NCI-H69 (cell line): ENCODE measurements at regions not wholly inside any gene's neighbourhood (a gene's known extent, or its start where the extent isn't known, plus 50 kb on each side); places are given as distances from the start of the nearest gene placed in this dataset.
"Not testable (repeated sequence)": the region's sequence is repeated elsewhere in the genome, so short reads cannot be mapped to it uniquely, and the experiment has no call there.

Source experiments
- DNase-seq: peaks from one replicate; lab custom pipeline; 2025; lab: John Stamatoyannopoulos, UW

- DNase-seq: no peak
Observed at GRCh38 chr17:74139120-74139519, 64.4 kb upstream of the RPL38 start.

- DNase-seq: no peak
Observed at GRCh38 chr17:74140282-74140681, 63.2 kb upstream of the RPL38 start.

GRCh38 chr17:74141612-74142011, 61.9 kb upstream of the RPL38 start:
- DNase-seq: no peak

DNA sequence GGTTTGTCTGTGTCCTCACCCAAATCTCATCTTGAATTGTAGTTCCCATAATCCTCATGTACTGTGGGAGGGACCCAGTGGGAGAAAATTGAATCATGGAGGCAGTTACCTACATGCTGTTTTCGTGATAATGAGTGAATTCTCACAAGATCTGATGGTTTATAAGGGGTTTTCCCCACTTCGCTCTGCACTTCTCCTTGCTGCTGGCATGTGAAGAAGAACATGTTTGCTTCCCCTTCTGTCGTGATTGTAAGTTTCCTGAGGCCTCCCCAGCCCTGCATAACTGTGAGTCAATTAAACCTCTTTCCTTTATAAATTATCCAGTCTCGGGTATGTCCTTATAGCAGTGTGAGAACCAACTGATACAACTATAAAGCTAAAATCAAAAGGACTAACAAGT, 60.2 kb upstream of the RPL38 start:
- not testable (repeated sequence) for DNase-seq

- DNase-seq: no peak
Observed at GRCh38 chr17:74145756-74146155, 57.7 kb upstream of the RPL38 start.

GRCh38 chr17:74146196-74146595, 57.3 kb upstream of the RPL38 start:
- no peak for DNase-seq

DNA sequence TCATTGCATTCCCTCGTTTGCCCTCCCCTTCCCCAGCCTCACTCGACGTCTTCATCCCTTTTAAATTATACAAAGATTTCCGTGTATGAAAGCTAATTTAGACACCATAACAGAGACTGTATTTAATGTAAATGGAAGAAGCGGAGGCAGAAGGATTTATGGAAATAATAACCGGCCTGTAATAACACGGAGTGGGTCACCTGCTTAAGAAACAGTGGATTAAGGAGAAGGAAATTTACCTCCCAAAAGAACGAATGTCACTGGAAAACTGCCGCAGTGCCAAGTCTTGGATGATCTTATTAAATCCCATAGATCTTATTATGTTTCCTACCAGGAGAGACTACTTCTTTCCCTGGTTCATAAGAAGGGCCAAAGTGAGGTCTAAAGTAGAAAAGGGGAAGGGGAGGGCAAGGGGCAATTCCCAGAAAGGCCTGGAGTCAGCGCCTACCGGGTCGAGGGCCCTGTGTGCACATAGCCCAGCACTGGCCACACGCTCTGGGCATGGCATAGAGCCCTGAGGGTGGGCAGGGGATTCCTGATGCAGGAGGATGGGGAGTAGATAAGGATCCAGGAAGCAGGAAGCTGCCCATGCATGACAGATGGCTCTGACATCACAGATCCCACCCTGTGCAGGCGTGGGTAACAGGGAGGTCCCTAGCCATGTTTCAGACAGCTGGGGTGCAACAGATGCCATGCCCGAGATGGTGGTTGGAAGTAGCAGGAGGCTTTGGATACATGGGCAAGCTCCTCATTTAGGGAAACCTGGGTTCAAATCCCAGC, 56.2 kb upstream of the RPL38 start:
- peak; percentile 42 for DNase-seq

DNA sequence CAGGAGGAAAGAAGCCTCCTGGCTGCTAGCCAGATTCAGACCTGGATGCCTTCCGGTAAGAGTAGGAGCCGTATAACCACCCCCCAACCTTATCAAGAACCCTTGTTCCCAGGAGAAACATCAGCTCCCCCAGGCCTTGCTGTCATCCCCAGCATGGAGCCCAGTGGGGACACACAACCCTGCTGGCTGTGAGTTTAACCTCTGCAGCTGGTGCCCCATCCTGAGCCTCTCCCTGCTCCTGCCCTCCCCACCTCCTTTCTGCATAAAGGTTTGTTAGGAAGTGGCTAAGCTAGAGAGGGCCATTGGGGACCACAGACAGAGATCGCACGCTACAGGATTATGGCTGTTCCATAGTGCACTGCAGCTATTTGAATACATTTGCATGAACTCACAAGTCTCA, 55.5 kb upstream of the RPL38 start:
- DNase-seq: peak; percentile 52

GRCh38 chr17:74148446-74148845, 55.0 kb upstream of the RPL38 start:
- DNase-seq: no peak

DNA sequence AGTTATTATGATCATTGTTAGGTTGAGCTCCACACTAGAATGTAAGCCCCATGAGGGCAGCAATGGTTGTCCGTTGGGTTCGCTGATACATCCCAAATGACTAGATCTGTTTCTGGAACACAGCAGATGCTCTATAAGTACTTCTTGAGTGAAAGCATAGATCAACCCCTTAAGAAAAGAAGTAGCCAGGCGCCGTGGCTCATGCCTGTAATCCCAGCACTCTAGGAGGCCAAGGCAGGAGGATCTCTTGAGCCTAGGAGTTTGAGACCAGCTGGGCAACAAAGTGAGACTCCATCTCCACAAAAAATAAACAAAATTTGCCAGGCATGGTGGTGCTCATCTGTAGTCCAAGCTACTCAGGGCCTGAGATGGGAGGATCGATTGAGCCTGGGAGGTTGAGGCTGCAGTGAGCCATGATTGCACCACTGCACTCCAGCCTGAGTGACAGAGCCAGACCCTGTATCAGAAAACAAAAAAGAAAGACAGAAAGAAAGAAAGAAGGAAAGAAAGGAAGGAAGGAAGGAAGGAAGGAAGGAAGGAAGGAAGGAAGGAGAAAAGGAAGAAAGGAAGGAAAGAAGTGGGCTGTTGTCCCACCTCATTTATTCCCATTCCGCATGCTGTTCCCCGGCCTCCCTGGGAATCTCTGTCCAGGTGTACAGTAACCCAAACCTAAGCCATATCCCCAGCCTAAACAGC, 54.4 kb upstream of the RPL38 start:
- no peak for DNase-seq

- no peak for DNase-seq
Observed at GRCh38 chr17:74149597-74150427, 53.7 kb upstream of the RPL38 start.

- no peak for DNase-seq
Observed at GRCh38 chr17:74150428-74151025, 53.0 kb upstream of the RPL38 start.

DNA sequence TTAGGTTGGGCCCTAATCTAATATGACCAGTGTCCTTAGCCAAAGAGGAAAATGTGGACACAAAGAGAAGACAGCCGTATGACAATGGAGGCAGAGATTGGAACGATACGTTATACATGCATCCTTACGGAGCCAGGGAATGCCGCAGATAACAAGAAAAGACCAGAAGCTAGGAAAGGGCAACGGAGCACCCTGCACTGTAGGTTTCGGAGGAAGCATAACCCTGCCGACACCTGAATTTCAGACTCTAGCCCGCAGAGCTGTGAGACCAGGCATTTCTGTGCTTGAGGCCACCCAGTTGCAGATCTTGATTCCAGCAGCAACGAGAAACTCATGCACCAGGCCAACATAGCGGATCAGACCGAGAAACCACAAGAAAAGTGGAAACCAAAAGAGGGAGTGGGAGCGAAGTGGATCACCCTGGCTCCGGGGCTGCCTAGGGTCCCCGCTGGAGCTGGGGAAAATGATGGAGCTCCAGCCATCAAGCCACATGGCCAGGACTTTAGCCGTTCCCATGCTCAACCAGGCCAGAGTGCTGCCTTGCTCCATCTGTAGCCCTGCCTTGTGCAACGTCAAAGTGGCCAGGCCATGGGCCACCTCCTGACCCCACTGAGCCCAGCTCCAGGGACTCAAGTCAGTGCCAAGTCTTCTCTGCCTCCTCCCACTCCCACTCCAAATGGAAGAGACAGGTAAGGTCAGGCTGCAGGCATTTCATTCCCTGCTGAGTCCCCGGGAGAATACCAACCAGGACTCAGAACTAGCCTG, 51.7 kb upstream of the RPL38 start:
- DNase-seq: no peak

DNA sequence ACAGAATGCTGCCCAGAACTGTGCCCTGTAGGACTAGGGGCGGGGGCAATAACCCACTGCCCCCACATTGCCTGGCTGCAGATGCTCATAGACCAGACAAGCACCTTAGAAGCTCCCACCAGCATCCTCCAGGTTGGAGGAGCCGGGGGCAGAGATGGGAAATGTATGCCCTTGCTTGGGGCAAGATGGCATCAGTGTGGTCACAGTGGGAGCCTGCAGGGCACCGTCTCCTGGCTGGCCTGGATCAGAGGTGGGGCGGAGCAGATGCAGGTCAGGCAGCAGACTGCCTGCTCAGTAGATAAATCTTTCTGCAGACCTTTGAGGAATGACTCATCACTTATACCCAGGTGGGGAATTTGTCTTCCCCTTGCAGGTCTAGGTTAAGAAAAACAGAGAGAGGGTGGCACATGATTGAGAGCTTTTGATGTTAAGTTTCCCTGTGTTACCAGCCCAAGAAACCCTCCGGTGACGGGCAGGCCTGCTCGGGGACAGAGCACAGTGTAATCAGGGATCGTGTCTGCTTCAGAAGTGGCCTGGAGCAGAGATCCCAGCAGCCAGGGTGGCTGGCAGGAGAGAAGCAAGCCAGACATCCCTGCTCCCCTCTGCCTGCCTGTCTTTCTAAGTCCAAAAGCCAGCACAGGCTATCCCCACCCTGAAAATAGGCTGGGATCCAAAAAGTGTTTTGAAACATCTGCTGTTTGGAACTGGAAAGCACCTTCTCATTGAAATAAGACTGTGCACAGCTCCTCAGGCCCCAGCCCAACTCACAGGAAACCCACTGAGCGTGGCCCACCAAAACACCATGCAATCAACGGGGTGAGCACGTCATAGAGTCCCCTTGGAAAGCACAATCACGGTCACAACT, 50.7 kb upstream of the RPL38 start:
- DNase-seq: peak; percentile 22

DNA sequence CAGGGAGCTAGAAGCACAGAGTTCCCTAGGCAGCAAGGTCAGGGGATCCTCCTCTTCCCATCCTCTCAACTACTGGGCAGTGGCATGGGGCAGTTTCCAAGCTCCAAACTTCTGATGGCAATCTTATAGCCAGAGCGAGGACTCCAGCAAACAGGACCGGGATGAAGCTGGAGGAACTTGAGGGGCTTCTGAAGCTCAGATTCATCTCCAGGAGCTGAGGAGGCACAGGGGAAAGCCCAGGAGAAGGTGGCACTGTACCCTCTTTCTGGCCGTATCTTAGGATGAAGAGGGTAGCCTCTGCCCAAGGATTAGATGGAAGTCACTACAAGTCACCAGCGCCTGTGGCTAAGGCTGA, 50.0 kb upstream of the RPL38 start:
- DNase-seq: no peak
